Uterus (tissue), 2 donors: ENCODE measurements at regions not wholly inside any gene's neighbourhood (a gene's known extent, or its start where the extent isn't known, plus 50 kb on each side); places are given as distances from the start of the nearest gene placed in this dataset.
"Not testable (repeated sequence)": the region's sequence is repeated elsewhere in the genome, so short reads cannot be mapped to it uniquely, and the experiment has no call there.

Source experiments
- CTCF ChIP-seq, 4 experiments: fragments of 200-600 bp in 2 of 4; fragments of 450-650 bp in 2 of 4; sonication (generic) in 2 of 4; IDR thresholded peaks; one replicate each; pipeline ENCODE4 v1.5.1; 2016 to 2019; ENCODE audit warnings: antibody characterized with exemption in 4 of 4, mild to moderate bottlenecking in 2 of 4, moderate library complexity in 1 of 4
- POLR2A ChIP-seq, 2 donors: fragments of 450-650 bp; IDR thresholded peaks; one replicate each; pipeline ENCODE4 v1.6.1; 2016; ENCODE audit warnings: antibody characterized with exemption in 2 of 2, mild to moderate bottlenecking in 1 of 2, moderate library complexity in 1 of 2

DNA sequence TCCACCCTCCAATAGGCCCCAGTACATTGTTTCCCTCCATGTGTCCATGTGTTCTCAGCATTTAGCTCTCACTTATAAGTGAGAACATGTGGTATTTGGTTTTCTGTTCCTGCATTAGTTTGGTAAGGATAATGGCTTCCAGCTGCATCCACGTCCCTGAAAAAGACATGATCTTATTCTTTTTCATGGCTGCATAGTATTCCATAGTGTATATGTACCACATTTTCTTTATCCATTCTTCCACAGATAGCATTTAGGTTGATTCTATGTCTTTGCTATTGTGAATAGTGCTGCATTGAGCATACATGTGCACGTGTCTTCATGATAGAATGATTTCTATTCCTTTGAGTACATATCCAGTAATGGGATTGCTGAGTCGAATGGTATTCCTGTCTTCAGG lies 114.0 kb upstream of the ABCB5 start:
- TF ChIP-seq CTCF, POLR2A (IDR thresholded peaks at IDR 0.05): not testable (repeated sequence)
